GM12878 (cell line): ENCODE measurements at regions not wholly inside any gene's neighbourhood (a gene's known extent, or its start where the extent isn't known, plus 50 kb on each side); places are given as distances from the start of the nearest gene placed in this dataset.
"Not testable (repeated sequence)": the region's sequence is repeated elsewhere in the genome, so short reads cannot be mapped to it uniquely, and the experiment has no call there.

Experiments
- ATAC-seq: fragments of 200-7000 bp; cut with Tn5 transposase; 3 replicates; pipeline ENCODE4 v1.9.1; 2020; ENCODE audit warnings: mild to moderate bottlenecking, moderate library complexity
- BruUV-seq: library from RNA; stranded (reverse); fragments of 400-500 nt; replicated peaks from 2 replicates; lab custom pipeline; 2021; lab: Mats Ljungman, UMichigan
- CTCF ChIA-PET: fragments of 300-600 bp; sonication (Branson Sonifier 250); formaldehyde crosslinking; extraction: SDS; loops from one replicate; lab custom pipeline; 2021; ENCODE audit warnings: inconsistent platforms; lab: Yijun Ruan, JAX
- POLR2A ChIA-PET: fragments of 350-600 bp; formaldehyde crosslinking; extraction: SDS; loops from one replicate; lab custom pipeline; 2021; ENCODE audit warnings: inconsistent platforms; lab: Charles Lee
- RAD21 ChIA-PET: fragments of 300-600 bp; sonication (Branson Sonifier 250); formaldehyde crosslinking; loops from one replicate; lab custom pipeline; 2023; ENCODE audit warnings: antibody characterized with exemption; ENCODE audit not compliant: unreplicated experiment; lab: Charles Lee
- SMC1A ChIA-PET: fragments of 300-600 bp; sonication (Branson Sonifier 250); formaldehyde crosslinking; loops from one replicate; lab custom pipeline; 2023; ENCODE audit not compliant: unreplicated experiment, uncharacterized antibody; lab: Charles Lee
- DNase-seq: peaks from one replicate; pipeline ENCODE4 v3.0.0-alpha.2; 2011; ENCODE audit warnings: low read depth, low spot score
- FAIRE-seq: peaks from 3 replicates; lab custom pipeline; 2011; peaks lifted over from hg19 to GRCh38; lab: Jason Lieb, UNC
- H2AFZ ChIP-seq: 2 replicates; pipeline ENCODE4 v1.6.0; 2011; ENCODE audit warnings: low read depth, low read length, control low read depth; ENCODE audit not compliant: control insufficient read depth
- H3K27ac ChIP-seq: 2 replicates; pipeline ENCODE4 v1.5.1; 2011; ENCODE audit warnings: control low read depth; ENCODE audit not compliant: control insufficient read depth, insufficient read depth
- H3K27me3 ChIP-seq, 2 experiments: replicated peaks in 1 of 2; 2 replicates each; pipeline versions ENCODE4 v1.6.0 to v1.6.1; 2011; ENCODE audit warnings: low read length in 1 of 2; ENCODE audit not compliant: control insufficient read depth in 2 of 2, insufficient read depth in 2 of 2
- H3K36me3 ChIP-seq, 2 experiments: 2 replicates each; pipeline ENCODE4 v1.5.1; 2011; ENCODE audit warnings: low read length in 1 of 2; ENCODE audit not compliant: control insufficient read depth in 2 of 2, insufficient read depth in 2 of 2
- H3K4me1 ChIP-seq: 2 replicates; pipeline ENCODE4 v1.6.1; 2011; ENCODE audit warnings: mild to moderate bottlenecking, low read length, moderate library complexity, mixed read lengths; ENCODE audit not compliant: control insufficient read depth, insufficient read depth
- H3K4me2 ChIP-seq: 2 replicates; pipeline ENCODE4 v1.6.0; 2011; ENCODE audit warnings: control low read depth; ENCODE audit not compliant: control insufficient read depth, insufficient read depth
- H3K4me3 ChIP-seq: fragments of 200-600 bp; sonication (generic); 2 replicates; pipeline ENCODE4 v1.5.1; 2016
- H3K79me2 ChIP-seq: 2 replicates; pipeline ENCODE4 v1.6.0; 2011; ENCODE audit warnings: low read length; ENCODE audit not compliant: control insufficient read depth, insufficient read depth
- H3K9ac ChIP-seq: 2 replicates; pipeline ENCODE4 v1.8.0; 2011; ENCODE audit warnings: low read length, control low read depth, mixed read lengths; ENCODE audit not compliant: control insufficient read depth, insufficient read depth
- H3K9me3 ChIP-seq: replicated peaks from 3 replicates; pipeline ENCODE4 v1.5.1; 2011; ENCODE audit warnings: mild to moderate bottlenecking, low read length; ENCODE audit not compliant: control insufficient read depth, insufficient read depth
- H4K20me1 ChIP-seq: 2 replicates; pipeline ENCODE4 v1.6.0; 2011; ENCODE audit not compliant: control insufficient read depth, insufficient read depth
- CEBPB ChIP-seq, 2 experiments: fragments of 150-350 bp in 1 of 2; IDR thresholded peaks; 2 replicates each; pipeline ENCODE4 v1.6.1; 2012 to 2014; ENCODE audit warnings: low read depth in 2 of 2, low read length in 2 of 2, borderline replicate concordance in 1 of 2, inconsistent platforms in 1 of 2
- CEBPZ ChIP-seq: fragments of 150-350 bp; IDR thresholded peaks from 2 replicates; pipeline ENCODE4 v1.6.1; 2016; ENCODE audit warnings: low read depth, low read length
- CHD2 ChIP-seq: IDR thresholded peaks from 2 replicates; pipeline ENCODE4 v1.6.1; 2011; ENCODE audit warnings: low read depth, low read length, improper control_type of control experiment, borderline replicate concordance
- CUX1 ChIP-seq: IDR thresholded peaks from 2 replicates; pipeline ENCODE4 v1.6.1; 2012; ENCODE audit warnings: improper control_type of control experiment, low read depth, low read length; ENCODE audit not compliant: insufficient replicate concordance
- E2F4 ChIP-seq: IDR thresholded peaks from 2 replicates; pipeline ENCODE4 v1.6.1; 2012; ENCODE audit warnings: low read depth, low read length, improper control_type of control experiment
- EED ChIP-seq: sonication (generic); IDR thresholded peaks from 2 replicates; pipeline ENCODE4 v1.6.1; 2016; ENCODE audit warnings: antibody characterized with exemption, low read depth
- FOXM1 ChIP-seq: IDR thresholded peaks from 2 replicates; pipeline ENCODE4 v1.6.1; 2012; ENCODE audit warnings: low read depth, mild to moderate bottlenecking, inconsistent platforms, low read length, moderate library complexity
- HDAC2 ChIP-seq: fragments of 200-600 bp; sonication (generic); IDR thresholded peaks from 2 replicates; pipeline ENCODE4 v1.6.1; 2017
- JUND ChIP-seq: IDR thresholded peaks from 2 replicates; pipeline ENCODE4 v1.6.1; 2012; ENCODE audit warnings: low read depth, mild to moderate bottlenecking, low read length, improper control_type of control experiment, moderate library complexity
- SIN3A ChIP-seq: IDR thresholded peaks from 2 replicates; pipeline ENCODE4 v1.6.1; 2012; ENCODE audit warnings: low read depth, low read length, improper control_type of control experiment
- SKIL ChIP-seq: fragments of 450-650 bp; IDR thresholded peaks from 2 replicates; pipeline ENCODE4 v1.6.1; 2017; ENCODE audit warnings: mild to moderate bottlenecking, low read depth, inconsistent platforms; ENCODE audit not compliant: poor library complexity, severe bottlenecking
- WGBS: methylation state at CpG from one replicate; pipeline ENCODE4 v1.1.6; 2016; ENCODE audit warnings: low lambda C conversion rate; ENCODE audit not compliant: insufficient replicate concordance, insufficient coverage; ENCODE audit errors: missing lambda C conversion rate; 5-methylcytosine and 5-hydroxymethylcytosine counted together
- in situ Hi-C: fragments of 300-500 bp; cut with MboI; formaldehyde crosslinking; loops from 9 replicates; pipeline ENCODE4 v1.14.3; 2018; ENCODE audit warnings: mixed read lengths
- intact Hi-C: fragments of 100-400 bp; cut with micrococcal nuclease; formaldehyde crosslinking; loops from one replicate; pipeline ENCODE4 v1.14.2; 2022; ENCODE audit not compliant: unreplicated experiment

GRCh38 chr5:66382152-66382551, 214.0 kb upstream of the MAST4 start (continued):
- no peak for TF ChIP-seq CUX1
- TF ChIP-seq E2F4 = no peak
- no peak for TF ChIP-seq HDAC2
- TF ChIP-seq SKIL = no peak
- TF ChIP-seq CEBPZ = no peak
- no peak for TF ChIP-seq JUND
- TF ChIP-seq FOXM1 = no peak
- TF ChIP-seq SIN3A = no peak
- TF ChIP-seq EED = no peak
- no peak for TF ChIP-seq CEBPB (IDR thresholded peaks at IDR 0.05; ENCODE audit: borderline replicate concordance in 1 of 2, low read depth in 2 of 2, low read length in 2 of 2)
- no peak for TF ChIP-seq CHD2

GRCh38 chr5:66405145-66405544, 191.0 kb upstream of the MAST4 start:
- intact Hi-C loops, H3K4me3 ChIP-seq, in situ Hi-C loops, H3K36me3 ChIP-seq, H3K4me1 ChIP-seq, CTCF ChIA-PET, H3K9ac ChIP-seq, H3K4me2 ChIP-seq, BruUV-seq, H3K27ac ChIP-seq, H2AFZ ChIP-seq, ATAC-seq, H3K27me3 ChIP-seq, FAIRE-seq, DNase-seq, H4K20me1 ChIP-seq, H3K79me2 ChIP-seq, H3K9me3 ChIP-seq, POLR2A ChIA-PET, SMC1A ChIA-PET, RAD21 ChIA-PET: not testable (repeated sequence)
- 31% methylated on average over 3 of the region's 3 CpGs for WGBS
